Uterus (tissue), 2 donors: ENCODE measurements at regions not wholly inside any gene's neighbourhood (a gene's known extent, or its start where the extent isn't known, plus 50 kb on each side); places are given as distances from the start of the nearest gene placed in this dataset.

Experiments
- CTCF ChIP-seq, 4 experiments: fragments of 200-600 bp in 2 of 4; fragments of 450-650 bp in 2 of 4; sonication (generic) in 2 of 4; IDR thresholded peaks; one replicate each; pipeline ENCODE4 v1.5.1; 2016 to 2019; ENCODE audit warnings: antibody characterized with exemption in 4 of 4, mild to moderate bottlenecking in 2 of 4, moderate library complexity in 1 of 4
- POLR2A ChIP-seq, 2 donors: fragments of 450-650 bp; IDR thresholded peaks; one replicate each; pipeline ENCODE4 v1.6.1; 2016; ENCODE audit warnings: antibody characterized with exemption in 2 of 2, mild to moderate bottlenecking in 1 of 2, moderate library complexity in 1 of 2

- TF ChIP-seq POLR2A (IDR thresholded peaks at IDR 0.05) (no peak), CTCF (IDR thresholded peaks at IDR 0.05) (no peak)
These were observed 906.3 kb upstream of the ADGRL4 start for GRCh38 chr1:79912813-79913212.
